ENCODE measurements at regions not wholly inside any gene's neighbourhood (a gene's known extent, or its start where the extent isn't known, plus 50 kb on each side); places are given as distances from the start of the nearest gene placed in this dataset.

- H3K4me3 ChIP-seq (ENCODE audit: low read depth, low read length), result no peak overlapping the region
- in situ Hi-C loops (cut with HindIII; ENCODE audit: low sequenced_read_pairs), result no loop called here
- TF ChIP-seq, protein P1, sequence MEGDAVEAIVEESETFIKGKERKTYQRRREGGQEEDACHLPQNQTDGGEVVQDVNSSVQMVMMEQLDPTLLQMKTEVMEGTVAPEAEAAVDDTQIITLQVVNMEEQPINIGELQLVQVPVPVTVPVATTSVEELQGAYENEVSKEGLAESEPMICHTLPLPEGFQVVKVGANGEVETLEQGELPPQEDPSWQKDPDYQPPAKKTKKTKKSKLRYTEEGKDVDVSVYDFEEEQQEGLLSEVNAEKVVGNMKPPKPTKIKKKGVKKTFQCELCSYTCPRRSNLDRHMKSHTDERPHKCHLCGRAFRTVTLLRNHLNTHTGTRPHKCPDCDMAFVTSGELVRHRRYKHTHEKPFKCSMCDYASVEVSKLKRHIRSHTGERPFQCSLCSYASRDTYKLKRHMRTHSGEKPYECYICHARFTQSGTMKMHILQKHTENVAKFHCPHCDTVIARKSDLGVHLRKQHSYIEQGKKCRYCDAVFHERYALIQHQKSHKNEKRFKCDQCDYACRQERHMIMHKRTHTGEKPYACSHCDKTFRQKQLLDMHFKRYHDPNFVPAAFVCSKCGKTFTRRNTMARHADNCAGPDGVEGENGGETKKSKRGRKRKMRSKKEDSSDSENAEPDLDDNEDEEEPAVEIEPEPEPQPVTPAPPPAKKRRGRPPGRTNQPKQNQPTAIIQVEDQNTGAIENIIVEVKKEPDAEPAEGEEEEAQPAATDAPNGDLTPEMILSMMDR (IDR thresholded peaks at IDR 0.05; ENCODE audit: low read depth, low read length), result no peak
- DNase-seq (ENCODE audit: low read depth, low spot score), result no peak
Measured at GRCh38 chr12:11573880-11574279, 75.6 kb upstream of the ETV6 start.

GRCh38 chr12:11576104-11576503 is 73.4 kb upstream of the ETV6 start:
- DNase-seq (ENCODE audit: low read depth, low spot score), result peak; percentile 50
- in situ Hi-C loops (cut with HindIII; ENCODE audit: low sequenced_read_pairs), result loop anchor here (25.0 kb wide), 1 partner anchor 461 kb away; no protein-coding TSS in a partner anchor
- no peak overlapping the region for H3K4me3 ChIP-seq (ENCODE audit: low read depth, low read length)
- TF ChIP-seq, protein P1 (IDR thresholded peaks at IDR 0.05; ENCODE audit: low read depth, low read length), result no peak

GRCh38 chr12:11577658-11578260 is 71.7 kb upstream of the ETV6 start:
- no peak for DNase-seq (ENCODE audit: low read depth, low spot score)
- TF ChIP-seq, protein P1 (IDR thresholded peaks at IDR 0.05; ENCODE audit: low read depth, low read length), result no peak
- H3K4me3 ChIP-seq (ENCODE audit: low read depth, low read length), result no peak overlapping the region
- in situ Hi-C loops (cut with HindIII; ENCODE audit: low sequenced_read_pairs), result loop anchor here (25.0 kb wide), 1 partner anchor 460 kb away; no protein-coding TSS in a partner anchor

DNA sequence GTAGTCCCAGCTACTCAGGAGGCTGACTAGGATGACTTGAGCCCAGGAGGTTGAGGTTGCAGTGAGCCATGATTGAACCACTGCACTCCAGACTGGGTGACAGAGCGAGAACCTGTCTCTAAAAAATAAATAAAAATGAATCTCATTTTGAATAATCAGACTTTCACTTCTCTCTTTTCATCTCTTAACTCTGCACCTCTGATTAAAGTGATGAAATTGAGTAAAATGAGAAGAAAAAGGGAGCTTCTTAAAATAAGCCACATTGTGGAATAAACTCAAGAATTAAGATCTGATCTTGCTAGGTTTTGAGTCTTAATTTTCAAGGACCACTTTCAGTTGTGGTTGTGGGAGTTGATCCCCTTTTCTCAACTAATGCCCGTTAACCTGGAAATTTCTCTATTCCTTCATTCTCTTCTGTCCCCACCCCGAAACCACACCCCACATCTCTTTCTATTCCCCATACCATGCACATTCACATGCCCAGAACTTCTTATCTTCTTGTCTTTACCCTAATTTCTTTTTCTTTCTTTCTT is 70.9 kb upstream of the ETV6 start:
- no peak overlapping the region for H3K4me3 ChIP-seq (ENCODE audit: low read depth, low read length)
- no peak for DNase-seq (ENCODE audit: low read depth, low spot score)
- in situ Hi-C loops (cut with HindIII; ENCODE audit: low sequenced_read_pairs), result loop anchor here (25.0 kb wide), 1 partner anchor 459 kb away; no protein-coding TSS in a partner anchor
- TF ChIP-seq, protein P1 (IDR thresholded peaks at IDR 0.05; ENCODE audit: low read depth, low read length), result no peak

DNA sequence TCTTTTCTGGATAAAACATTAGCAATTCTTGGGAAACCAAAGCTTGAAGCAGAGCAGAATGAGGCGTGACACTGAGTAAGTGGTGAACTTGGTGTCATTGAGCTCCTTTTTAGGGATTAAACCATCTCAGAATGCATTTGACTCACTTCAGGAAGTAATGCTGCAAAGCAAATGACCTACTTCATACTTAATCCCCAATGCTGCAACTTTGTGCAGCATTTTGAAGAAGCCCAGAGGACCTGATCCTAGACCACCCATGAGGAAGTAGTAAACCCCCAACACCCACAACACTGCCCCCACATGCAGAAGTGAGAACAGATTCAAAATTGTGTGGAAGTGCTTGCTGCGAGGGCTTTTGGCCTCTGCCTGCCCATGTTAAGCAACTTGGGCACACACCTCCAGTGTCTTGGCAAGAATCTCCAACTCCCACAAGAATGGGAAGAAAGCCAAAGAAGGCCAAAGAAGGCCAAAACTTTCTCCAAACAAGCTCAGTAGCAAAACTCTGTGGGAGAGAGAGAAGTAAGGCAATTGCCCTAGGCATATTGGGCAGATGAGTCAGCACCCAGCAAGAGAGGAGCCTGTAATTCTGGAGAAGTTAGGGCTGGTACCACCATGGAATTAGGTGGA is 69.2 kb upstream of the ETV6 start:
- in situ Hi-C loops (cut with HindIII; ENCODE audit: low sequenced_read_pairs), result loop anchor here (25.0 kb wide), 1 partner anchor 457 kb away; no protein-coding TSS in a partner anchor
- TF ChIP-seq, protein P1 (IDR thresholded peaks at IDR 0.05; ENCODE audit: low read depth, low read length), result no peak
- DNase-seq (ENCODE audit: low read depth, low spot score), result peak; percentile 77
- no peak overlapping the region for H3K4me3 ChIP-seq (ENCODE audit: low read depth, low read length)

- TF ChIP-seq, protein P1 (IDR thresholded peaks at IDR 0.05; ENCODE audit: low read depth, low read length), result peak; percentile 30
- DNase-seq (ENCODE audit: low read depth, low spot score), result peak; percentile 80
- no peak overlapping the region for H3K4me3 ChIP-seq (ENCODE audit: low read depth, low read length)
- in situ Hi-C loops (cut with HindIII; ENCODE audit: low sequenced_read_pairs), result loop anchor here (25.0 kb wide), 1 partner anchor 456 kb away; no protein-coding TSS in a partner anchor
Measured at GRCh38 chr12:11581179-11581755, 68.2 kb upstream of the ETV6 start.
